SK-N-SH (cell line): ENCODE measurements at regions not wholly inside any gene's neighbourhood (a gene's known extent, or its start where the extent isn't known, plus 50 kb on each side); places are given as distances from the start of the nearest gene placed in this dataset.

Source experiments
- CTCF ChIA-PET: fragments of 300-600, 350-600 bp; formaldehyde crosslinking; extraction: SDS; loops from one replicate; lab custom pipeline; 2021; lab: Yijun Ruan, JAX
- POLR2A ChIA-PET: fragments of 350-600 bp; sonication (Branson Sonifier 250); formaldehyde crosslinking; extraction: SDS; loops from one replicate; lab custom pipeline; 2020; ENCODE audit warnings: antibody characterized with exemption, inconsistent platforms; lab: Yijun Ruan, JAX
- DNase-seq: peaks from one replicate; pipeline ENCODE4 v3.0.0; 2012
- H2AFZ ChIP-seq: fragments of 200-600 bp; sonication (generic); 2 replicates; pipeline ENCODE4 v1.8.1; 2016; ENCODE audit warnings: antibody characterized with exemption, mild to moderate bottlenecking, low read depth
- H3F3A ChIP-seq: fragments of 200-600 bp; sonication (generic); replicated peaks from 2 replicates; pipeline ENCODE3; 2016; ENCODE audit warnings: antibody characterized with exemption, mild to moderate bottlenecking; ENCODE audit not compliant: insufficient read depth
- H3K27ac ChIP-seq, 2 experiments: fragments of 200-500 bp in 1 of 2; fragments of 200-600 bp in 1 of 2; sonication (Bioruptor generic) in 1 of 2; sonication (generic), shearing (Covaris generic) in 1 of 2; 2 replicates each; pipeline versions ENCODE4 v1.5.1 to v1.6.1; 2014 to 2016; ENCODE audit warnings: low read depth in 2 of 2, inconsistent platforms in 1 of 2, low read length in 1 of 2, mild to moderate bottlenecking in 1 of 2, mixed read lengths in 1 of 2
- H3K27me3 ChIP-seq: fragments of 200-600 bp; sonication (generic), shearing (Covaris generic); 2 replicates; pipeline ENCODE4 v1.6.1; 2016; ENCODE audit warnings: mixed run types; ENCODE audit not compliant: insufficient read depth
- H3K36me3 ChIP-seq, 2 experiments: fragments of 200-500 bp in 1 of 2; fragments of 200-600 bp in 1 of 2; sonication (Bioruptor generic) in 1 of 2; sonication (generic) in 1 of 2; replicated peaks in 1 of 2; 2 replicates each; pipeline versions ENCODE3 to v1.5.1; 2014 to 2016; ENCODE audit warnings: low read length in 1 of 2, mild to moderate bottlenecking in 1 of 2; ENCODE audit not compliant: insufficient read depth in 2 of 2, control insufficient read depth in 1 of 2
- H3K4me1 ChIP-seq, 2 experiments: fragments of 200-500 bp in 1 of 2; fragments of 200-600 bp in 1 of 2; sonication (Bioruptor generic) in 1 of 2; sonication (generic), shearing (Covaris generic) in 1 of 2; 2 replicates each; pipeline versions ENCODE4 v1.5.1 to v1.6.1; 2014 to 2016; ENCODE audit warnings: low read depth in 1 of 2, low read length in 1 of 2, mixed run types in 1 of 2; ENCODE audit not compliant: insufficient read depth in 2 of 2, control insufficient read depth in 1 of 2
- H3K4me2 ChIP-seq: fragments of 200-600 bp; sonication (generic), shearing (Covaris generic); 2 replicates; pipeline ENCODE4 v1.6.1; 2017; ENCODE audit warnings: mixed run types
- H3K4me3 ChIP-seq, 2 experiments: fragments of 200-500 bp in 1 of 2; fragments of 200-600 bp in 1 of 2; sonication (Bioruptor generic) in 1 of 2; sonication (generic), shearing (Covaris generic) in 1 of 2; 2 replicates each; pipeline versions ENCODE4 v1.5.1 to v1.8.1; 2014 to 2016; ENCODE audit warnings: low read depth in 2 of 2, inconsistent platforms in 1 of 2, low read length in 1 of 2, mild to moderate bottlenecking in 1 of 2, mixed read lengths in 1 of 2, moderate library complexity in 1 of 2
- H3K79me2 ChIP-seq: fragments of 200-600 bp; sonication (generic); 2 replicates; pipeline ENCODE4 v1.8.1; 2017; ENCODE audit warnings: mild to moderate bottlenecking; ENCODE audit not compliant: insufficient read depth
- H3K9ac ChIP-seq: fragments of 200-600 bp; sonication (generic); 2 replicates; pipeline ENCODE4 v1.6.1; 2017; ENCODE audit warnings: mixed run types
- H3K9me2 ChIP-seq: fragments of 200-600 bp; sonication (generic); 2 replicates; pipeline ENCODE4 v1.6.1; 2017; ENCODE audit warnings: mixed run types
- H3K9me3 ChIP-seq: fragments of 200-600 bp; sonication (generic); 2 replicates; pipeline ENCODE4 v1.6.1; 2017; ENCODE audit warnings: mixed run types, mild to moderate bottlenecking, moderate library complexity
- H4K20me1 ChIP-seq: fragments of 200-600 bp; sonication (generic); 2 replicates; pipeline ENCODE4 v1.6.1; 2017; ENCODE audit warnings: mild to moderate bottlenecking, mixed run types; ENCODE audit not compliant: insufficient read depth
- CHD2 ChIP-seq: fragments of 150-350 bp; IDR thresholded peaks from 2 replicates; pipeline ENCODE4 v1.6.1; 2018; ENCODE audit warnings: low read length; ENCODE audit not compliant: partially characterized antibody
- CTCF ChIP-seq: fragments of 200-600 bp; sonication (generic); IDR thresholded peaks from 2 replicates; pipeline ENCODE4 v1.6.1; 2017; ENCODE audit warnings: antibody characterized with exemption, mild to moderate bottlenecking, moderate library complexity
- ELF1 ChIP-seq: IDR thresholded peaks from 2 replicates; pipeline ENCODE4 v1.4.0; 2012
- EP300 ChIP-seq, 2 experiments: IDR thresholded peaks; 2 replicates each; pipeline versions ENCODE4 v1.4.0 to v1.6.1; 2012; ENCODE audit warnings: borderline replicate concordance in 1 of 2, low read depth in 1 of 2, low read length in 1 of 2
- EZH2phosphoT487 ChIP-seq: fragments of 200-600 bp; sonication (generic); IDR thresholded peaks from 2 replicates; pipeline ENCODE4 v1.6.1; 2017; ENCODE audit warnings: low read depth, mixed run types, mild to moderate bottlenecking, antibody characterized with exemption, moderate library complexity, borderline replicate concordance
- FOXM1 ChIP-seq: IDR thresholded peaks from 2 replicates; pipeline ENCODE4 v1.4.0; 2012; ENCODE audit warnings: low read depth, mild to moderate bottlenecking
- GATA2 ChIP-seq: sonication (generic); formaldehyde crosslinking; IDR thresholded peaks from 2 replicates; pipeline ENCODE4 v1.5.0; 2020; ENCODE audit warnings: mild to moderate bottlenecking, missing genetic modification reagents
- IRF3 ChIP-seq: fragments of 150-350 bp; IDR thresholded peaks from 2 replicates; pipeline ENCODE4 v1.6.1; 2016; ENCODE audit warnings: mild to moderate bottlenecking, low read depth, low read length
- POLR2AphosphoS5 ChIP-seq: IDR thresholded peaks from 2 replicates; pipeline ENCODE4 v1.6.1; 2012; ENCODE audit warnings: low read depth, low read length
- RAD21 ChIP-seq: IDR thresholded peaks from 2 replicates; pipeline ENCODE4 v1.6.1; 2012; ENCODE audit warnings: mild to moderate bottlenecking, low read length
- RCOR1 ChIP-seq: fragments of 150-350 bp; IDR thresholded peaks from 2 replicates; pipeline ENCODE4 v1.6.1; 2017; ENCODE audit warnings: antibody characterized with exemption, low read length
- RFX5 ChIP-seq: IDR thresholded peaks from 2 replicates; pipeline ENCODE4 v1.6.1; 2012; ENCODE audit warnings: mild to moderate bottlenecking, improper control_type of control experiment, low read length
- RXRA ChIP-seq: IDR thresholded peaks from 2 replicates; pipeline ENCODE4 v1.4.0; 2012; ENCODE audit warnings: low read depth, mild to moderate bottlenecking, borderline replicate concordance
- TAF1 ChIP-seq: IDR thresholded peaks from 2 replicates; pipeline ENCODE4 v1.6.1; 2012; ENCODE audit warnings: low read depth, mild to moderate bottlenecking, low read length, moderate library complexity, borderline replicate concordance
- YY1 ChIP-seq: IDR thresholded peaks from 2 replicates; pipeline ENCODE4 v1.4.0; 2012; ENCODE audit warnings: low read depth, mild to moderate bottlenecking
- WGBS: methylation state at CpG from one replicate; pipeline ENCODE4 v1.1.6; 2017; ENCODE audit warnings: low lambda C conversion rate; 5-methylcytosine and 5-hydroxymethylcytosine counted together
- TF ChIP-seq, protein P1 (sequence below): IDR thresholded peaks from 2 replicates; pipeline ENCODE4 v1.4.0; 2012; ENCODE audit warnings: low read depth, borderline replicate concordance
- TF ChIP-seq, protein P2 (sequence below): IDR thresholded peaks from 2 replicates; pipeline ENCODE4 v1.6.1; 2012; ENCODE audit warnings: mild to moderate bottlenecking, low read depth, low read length, moderate library complexity

- H3K4me3 ChIP-seq: no peak overlapping the region
- no peak overlapping the region for H3K4me2 ChIP-seq
- H3F3A ChIP-seq: no peaks in the 10 kb centered on the region
- H3K36me3 ChIP-seq: no peaks in the 10 kb centered on the region
- H2AFZ ChIP-seq: no peak overlapping the region
- H3K9me2 ChIP-seq: no peaks in the 10 kb centered on the region
- TF ChIP-seq CTCF (no peak), EP300 (IDR thresholded peaks at IDR 0.05; ENCODE audit: borderline replicate concordance in 1 of 2, low read depth in 1 of 2, low read length in 1 of 2) (no peak), ELF1 (no peak), RCOR1 (no peak), RAD21 (no peak), CHD2 (no peak), POLR2AphosphoS5 (no peak), FOXM1 (no peak), RFX5 (no peak), TAF1 (no peak), IRF3 (no peak), GATA2 (CRISPR knock-in tag) (no peak), EZH2phosphoT487 (no peak), RXRA (no peak), YY1 (no peak)
- TF ChIP-seq, protein P1, sequence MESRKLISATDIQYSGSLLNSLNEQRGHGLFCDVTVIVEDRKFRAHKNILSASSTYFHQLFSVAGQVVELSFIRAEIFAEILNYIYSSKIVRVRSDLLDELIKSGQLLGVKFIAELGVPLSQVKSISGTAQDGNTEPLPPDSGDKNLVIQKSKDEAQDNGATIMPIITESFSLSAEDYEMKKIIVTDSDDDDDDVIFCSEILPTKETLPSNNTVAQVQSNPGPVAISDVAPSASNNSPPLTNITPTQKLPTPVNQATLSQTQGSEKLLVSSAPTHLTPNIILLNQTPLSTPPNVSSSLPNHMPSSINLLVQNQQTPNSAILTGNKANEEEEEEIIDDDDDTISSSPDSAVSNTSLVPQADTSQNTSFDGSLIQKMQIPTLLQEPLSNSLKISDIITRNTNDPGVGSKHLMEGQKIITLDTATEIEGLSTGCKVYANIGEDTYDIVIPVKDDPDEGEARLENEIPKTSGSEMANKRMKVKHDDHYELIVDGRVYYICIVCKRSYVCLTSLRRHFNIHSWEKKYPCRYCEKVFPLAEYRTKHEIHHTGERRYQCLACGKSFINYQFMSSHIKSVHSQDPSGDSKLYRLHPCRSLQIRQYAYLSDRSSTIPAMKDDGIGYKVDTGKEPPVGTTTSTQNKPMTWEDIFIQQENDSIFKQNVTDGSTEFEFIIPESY: no peak
- TF ChIP-seq, protein P2, sequence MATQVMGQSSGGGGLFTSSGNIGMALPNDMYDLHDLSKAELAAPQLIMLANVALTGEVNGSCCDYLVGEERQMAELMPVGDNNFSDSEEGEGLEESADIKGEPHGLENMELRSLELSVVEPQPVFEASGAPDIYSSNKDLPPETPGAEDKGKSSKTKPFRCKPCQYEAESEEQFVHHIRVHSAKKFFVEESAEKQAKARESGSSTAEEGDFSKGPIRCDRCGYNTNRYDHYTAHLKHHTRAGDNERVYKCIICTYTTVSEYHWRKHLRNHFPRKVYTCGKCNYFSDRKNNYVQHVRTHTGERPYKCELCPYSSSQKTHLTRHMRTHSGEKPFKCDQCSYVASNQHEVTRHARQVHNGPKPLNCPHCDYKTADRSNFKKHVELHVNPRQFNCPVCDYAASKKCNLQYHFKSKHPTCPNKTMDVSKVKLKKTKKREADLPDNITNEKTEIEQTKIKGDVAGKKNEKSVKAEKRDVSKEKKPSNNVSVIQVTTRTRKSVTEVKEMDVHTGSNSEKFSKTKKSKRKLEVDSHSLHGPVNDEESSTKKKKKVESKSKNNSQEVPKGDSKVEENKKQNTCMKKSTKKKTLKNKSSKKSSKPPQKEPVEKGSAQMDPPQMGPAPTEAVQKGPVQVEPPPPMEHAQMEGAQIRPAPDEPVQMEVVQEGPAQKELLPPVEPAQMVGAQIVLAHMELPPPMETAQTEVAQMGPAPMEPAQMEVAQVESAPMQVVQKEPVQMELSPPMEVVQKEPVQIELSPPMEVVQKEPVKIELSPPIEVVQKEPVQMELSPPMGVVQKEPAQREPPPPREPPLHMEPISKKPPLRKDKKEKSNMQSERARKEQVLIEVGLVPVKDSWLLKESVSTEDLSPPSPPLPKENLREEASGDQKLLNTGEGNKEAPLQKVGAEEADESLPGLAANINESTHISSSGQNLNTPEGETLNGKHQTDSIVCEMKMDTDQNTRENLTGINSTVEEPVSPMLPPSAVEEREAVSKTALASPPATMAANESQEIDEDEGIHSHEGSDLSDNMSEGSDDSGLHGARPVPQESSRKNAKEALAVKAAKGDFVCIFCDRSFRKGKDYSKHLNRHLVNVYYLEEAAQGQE: no peak
- H3K27me3 ChIP-seq: no peaks in the 10 kb centered on the region
- no peaks in the 10 kb centered on the region for H4K20me1 ChIP-seq
- no peak overlapping the region for H3K27ac ChIP-seq
- H3K79me2 ChIP-seq: no peaks in the 10 kb centered on the region
- WGBS: 77% methylated on average over 2 of the region's 2 CpGs
- H3K9ac ChIP-seq: no peak overlapping the region
- POLR2A ChIA-PET: no interaction called here
- DNase-seq: no peak
- H3K9me3 ChIP-seq: no peaks in the 10 kb centered on the region
- H3K4me1 ChIP-seq: peaks cover 0 to 6% of the 10 kb centered on the region in 2 experiments; a peak in 1 of 4 replicates
- CTCF ChIA-PET: interaction anchor here (1.3 kb wide), 2 partner anchors 13 to 18 kb away, joined by 3 read pairs; no protein-coding TSS in a partner anchor
Measured at GRCh38 chr2:66684289-66684688, 249.4 kb downstream of the MEIS1 start.
